AG04449 (cell line): ENCODE measurements at regions not wholly inside any gene's neighbourhood (a gene's known extent, or its start where the extent isn't known, plus 50 kb on each side); places are given as distances from the start of the nearest gene placed in this dataset.

ENCODE experiments used
- CTCF ChIA-PET: fragments of 350-600 bp; formaldehyde crosslinking; extraction: SDS; loops from one replicate; lab custom pipeline; 2021; ENCODE audit warnings: antibody characterized with exemption; lab: Yijun Ruan, JAX
- POLR2A ChIA-PET: fragments of 400-600, 350-600 bp; formaldehyde crosslinking; extraction: SDS; loops from one replicate; lab custom pipeline; 2020; ENCODE audit warnings: antibody characterized with exemption, inconsistent platforms; lab: Yijun Ruan, JAX
- DNase-seq: peaks from one replicate; pipeline ENCODE4 v3.0.0-alpha.2; 2010; ENCODE audit warnings: low read depth, low spot score
- H3K4me3 ChIP-seq: 2 replicates; pipeline ENCODE4 v1.5.1; 2011; ENCODE audit warnings: low read depth, mild to moderate bottlenecking, control low read depth, low read length
- TF ChIP-seq, protein P1 (sequence below): IDR thresholded peaks from one replicate; pipeline ENCODE4 v1.5.1; 2011; ENCODE audit warnings: mild to moderate bottlenecking, moderate library complexity, low read length, control low read depth, inconsistent platforms; ENCODE audit not compliant: insufficient read depth; ENCODE audit errors: missing control alignments

- no peak for DNase-seq
- TF ChIP-seq, protein P1, sequence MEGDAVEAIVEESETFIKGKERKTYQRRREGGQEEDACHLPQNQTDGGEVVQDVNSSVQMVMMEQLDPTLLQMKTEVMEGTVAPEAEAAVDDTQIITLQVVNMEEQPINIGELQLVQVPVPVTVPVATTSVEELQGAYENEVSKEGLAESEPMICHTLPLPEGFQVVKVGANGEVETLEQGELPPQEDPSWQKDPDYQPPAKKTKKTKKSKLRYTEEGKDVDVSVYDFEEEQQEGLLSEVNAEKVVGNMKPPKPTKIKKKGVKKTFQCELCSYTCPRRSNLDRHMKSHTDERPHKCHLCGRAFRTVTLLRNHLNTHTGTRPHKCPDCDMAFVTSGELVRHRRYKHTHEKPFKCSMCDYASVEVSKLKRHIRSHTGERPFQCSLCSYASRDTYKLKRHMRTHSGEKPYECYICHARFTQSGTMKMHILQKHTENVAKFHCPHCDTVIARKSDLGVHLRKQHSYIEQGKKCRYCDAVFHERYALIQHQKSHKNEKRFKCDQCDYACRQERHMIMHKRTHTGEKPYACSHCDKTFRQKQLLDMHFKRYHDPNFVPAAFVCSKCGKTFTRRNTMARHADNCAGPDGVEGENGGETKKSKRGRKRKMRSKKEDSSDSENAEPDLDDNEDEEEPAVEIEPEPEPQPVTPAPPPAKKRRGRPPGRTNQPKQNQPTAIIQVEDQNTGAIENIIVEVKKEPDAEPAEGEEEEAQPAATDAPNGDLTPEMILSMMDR: no peak
- ChIA-PET POLR2A (no interaction called here), CTCF (no interaction called here)
- H3K4me3 ChIP-seq: no peak overlapping the region
Measured at GRCh38 chr2:3112553-3112952, 265.1 kb downstream of the EIPR1 start.

- ChIA-PET CTCF (no interaction called here), POLR2A (no interaction called here)
- H3K4me3 ChIP-seq: no peak overlapping the region
- DNase-seq: no peak
- TF ChIP-seq, protein P1: no peak
Measured at GRCh38 chr2:3112131-3112530, 265.5 kb downstream of the EIPR1 start.

DNA sequence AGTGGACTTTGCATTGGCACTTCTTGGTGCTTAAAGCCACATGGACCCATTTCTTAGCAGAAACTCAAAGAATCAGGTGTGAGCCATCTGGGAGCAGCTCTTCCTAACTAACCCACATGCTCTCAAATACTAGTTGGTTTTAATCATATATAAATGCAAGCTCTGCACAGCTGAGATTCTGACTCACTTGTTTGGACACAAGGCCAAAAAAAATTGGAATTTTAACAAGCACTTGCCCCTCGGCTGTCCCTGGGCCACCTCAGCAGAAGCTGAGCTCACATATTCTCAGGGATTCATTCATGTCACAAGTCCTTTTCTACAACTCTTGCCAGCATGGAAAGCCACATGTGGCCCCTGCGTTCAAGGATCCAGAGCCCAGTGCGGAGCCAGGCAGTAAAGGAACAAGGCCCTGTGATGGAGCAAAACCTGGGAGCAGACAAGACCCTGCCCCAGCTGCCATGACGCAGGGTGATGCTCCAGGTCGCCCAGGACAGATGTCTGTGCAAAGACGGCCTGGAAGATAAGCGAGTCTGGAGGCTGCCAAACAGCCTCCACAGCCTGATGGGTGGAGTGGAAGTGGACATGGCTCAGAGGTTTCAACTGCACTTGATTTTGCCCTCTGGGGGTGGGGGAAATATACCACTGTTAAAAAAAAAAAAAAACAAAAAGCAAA, 266.5 kb downstream of the EIPR1 start:
- H3K4me3 ChIP-seq: no peak overlapping the region
- CTCF ChIA-PET: no interaction called here
- no peak for DNase-seq
- TF ChIP-seq, protein P1: no peak
- POLR2A ChIA-PET: no interaction called here

DNA sequence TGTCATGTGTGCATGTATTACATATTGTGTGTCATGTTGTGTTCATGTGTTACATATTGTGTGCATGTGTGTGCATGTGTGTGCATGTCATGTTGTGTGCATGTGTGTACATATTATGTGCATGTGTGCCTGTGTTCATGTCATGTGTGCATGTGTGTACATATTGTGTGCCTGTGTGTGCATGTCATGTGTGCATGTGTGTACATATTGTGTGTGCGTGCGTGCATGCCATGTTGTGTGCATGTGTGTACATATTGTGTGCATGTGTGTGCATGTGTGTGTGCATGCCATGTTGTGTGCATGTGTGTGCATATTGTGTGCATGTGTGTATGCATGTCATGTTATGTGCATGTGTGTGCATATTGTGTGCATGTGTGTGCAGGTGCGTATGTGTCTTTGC, 267.1 kb downstream of the EIPR1 start:
- DNase-seq: no peak
- ChIA-PET POLR2A (no interaction called here), CTCF (no interaction called here)
- H3K4me3 ChIP-seq: no peak overlapping the region
- TF ChIP-seq, protein P1: no peak

GRCh38 chr2:3108710-3109702, 268.6 kb downstream of the EIPR1 start:
- ChIA-PET POLR2A (no interaction called here), CTCF (no interaction called here)
- no peak for DNase-seq
- H3K4me3 ChIP-seq: no peak overlapping the region
- TF ChIP-seq, protein P1: no peak

DNA sequence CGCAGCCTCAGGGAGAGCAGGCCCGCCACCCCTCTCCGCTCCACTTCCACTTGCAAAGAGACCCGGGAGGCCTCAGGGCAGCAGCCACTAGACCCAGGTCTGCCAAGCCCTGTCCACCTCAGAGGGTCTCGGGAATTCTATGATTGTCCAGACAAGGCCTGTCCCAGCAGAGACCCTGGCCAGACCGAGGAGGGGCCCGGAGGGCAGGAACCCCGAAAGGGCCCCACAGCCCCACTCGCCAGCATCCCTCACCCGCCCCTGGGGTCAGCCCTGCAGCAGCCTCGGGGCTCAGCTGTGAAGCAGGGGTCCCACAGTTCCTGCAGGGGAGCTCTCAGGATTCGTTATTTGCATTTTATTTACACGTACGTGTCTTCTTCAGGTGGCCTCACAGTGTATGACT, 269.5 kb downstream of the EIPR1 start:
- H3K4me3 ChIP-seq: no peak overlapping the region
- ChIA-PET POLR2A (no interaction called here), CTCF (no interaction called here)
- DNase-seq: no peak
- TF ChIP-seq, protein P1: no peak
